Effector CD4-positive, alpha-beta T cell (primary cell): ENCODE measurements at regions not wholly inside any gene's neighbourhood (a gene's known extent, or its start where the extent isn't known, plus 50 kb on each side); places are given as distances from the start of the nearest gene placed in this dataset.
"Not testable (repeated sequence)": the region's sequence is repeated elsewhere in the genome, so short reads cannot be mapped to it uniquely, and the experiment has no call there.

Source experiments
- DNase-seq: peaks from one replicate; pipeline ENCODE4 v3.0.0-alpha.2; 2020

GRCh38 chr12:91882910-91883309 lies 262.7 kb downstream of the BTG1 start:
- DNase-seq: no peak

GRCh38 chr12:91880528-91880927 lies 265.1 kb downstream of the BTG1 start:
- DNase-seq: no peak

GRCh38 chr12:91877456-91878235 lies 268.0 kb downstream of the BTG1 start:
- DNase-seq: peak; percentile 50

- DNase-seq: peak; percentile 85
These were observed 268.6 kb downstream of the BTG1 start for GRCh38 chr12:91877022-91877421.

GRCh38 chr12:91875671-91876070 lies 270.0 kb downstream of the BTG1 start:
- not testable (repeated sequence) for DNase-seq

GRCh38 chr12:91874086-91874865 lies 271.4 kb downstream of the BTG1 start:
- no peak for DNase-seq

- DNase-seq: no peak
These were observed 273.9 kb downstream of the BTG1 start for GRCh38 chr12:91871751-91872150.

GRCh38 chr12:91870872-91871707 lies 274.6 kb downstream of the BTG1 start:
- no peak for DNase-seq

GRCh38 chr12:91868054-91868453 lies 277.6 kb downstream of the BTG1 start:
- DNase-seq: no peak

- no peak for DNase-seq
These were observed 279.1 kb downstream of the BTG1 start for GRCh38 chr12:91866566-91866965.

- DNase-seq: no peak
These were observed 281.9 kb downstream of the BTG1 start for GRCh38 chr12:91863702-91864101.

GRCh38 chr12:91861554-91861953 lies 284.1 kb downstream of the BTG1 start:
- no peak for DNase-seq

- no peak for DNase-seq
These were observed 286.3 kb downstream of the BTG1 start for GRCh38 chr12:91859347-91859746.

- DNase-seq: no peak
These were observed 287.7 kb downstream of the BTG1 start for GRCh38 chr12:91857813-91858542.

- no peak for DNase-seq
These were observed 290.9 kb downstream of the BTG1 start for GRCh38 chr12:91854725-91855124.

GRCh38 chr12:91853350-91854127 lies 292.1 kb downstream of the BTG1 start:
- no peak for DNase-seq

- no peak for DNase-seq
These were observed 293.0 kb downstream of the BTG1 start for GRCh38 chr12:91852634-91853033.

GRCh38 chr12:91851741-91852477 lies 293.7 kb downstream of the BTG1 start:
- no peak for DNase-seq

- DNase-seq: no peak
These were observed 299.1 kb downstream of the BTG1 start for GRCh38 chr12:91846466-91847055.

GRCh38 chr12:91845365-91845764 lies 300.3 kb downstream of the BTG1 start:
- DNase-seq: no peak

- DNase-seq: no peak
These were observed 303.8 kb downstream of the BTG1 start for GRCh38 chr12:91841822-91842221.
